Fibroblast of lung (primary cell): ENCODE measurements at regions not wholly inside any gene's neighbourhood (a gene's known extent, or its start where the extent isn't known, plus 50 kb on each side); places are given as distances from the start of the nearest gene placed in this dataset.

Source experiments
- DNase-seq, 2 donors: peaks; one replicate each; pipeline versions ENCODE4 v3.0.0 to v3.0.0-alpha.2; 2010; ENCODE audit warnings: low read depth in 2 of 2
- H2AFZ ChIP-seq: 2 replicates; pipeline ENCODE4 v1.5.1; 2012; ENCODE audit warnings: low read length, control low read depth, inconsistent platforms
- H3K27ac ChIP-seq: 2 replicates; pipeline ENCODE4 v1.5.1; 2011; ENCODE audit warnings: low read length, control low read depth; ENCODE audit not compliant: insufficient read depth
- H3K27me3 ChIP-seq: 2 replicates; pipeline ENCODE4 v1.5.1; 2011; ENCODE audit warnings: mild to moderate bottlenecking, low read length; ENCODE audit not compliant: control insufficient read depth, insufficient read depth
- H3K36me3 ChIP-seq: 2 replicates; pipeline ENCODE4 v1.5.1; 2011; ENCODE audit warnings: low read length; ENCODE audit not compliant: control insufficient read depth, insufficient read depth
- H3K4me1 ChIP-seq: 2 replicates; pipeline ENCODE4 v1.5.1; 2011; ENCODE audit warnings: low read length; ENCODE audit not compliant: control insufficient read depth, insufficient read depth; ENCODE audit errors: extremely low read depth
- H3K4me2 ChIP-seq: 2 replicates; pipeline ENCODE4 v1.5.1; 2011; ENCODE audit warnings: low read length, control low read depth; ENCODE audit not compliant: insufficient read depth; ENCODE audit errors: extremely low read depth
- H3K4me3 ChIP-seq, 4 experiments: fragments of 200-600 bp in 1 of 4; sonication (generic) in 1 of 4; replicated peaks in 1 of 4; 2 replicates each; pipeline ENCODE4 v1.5.1; 2011 to 2016; ENCODE audit warnings: low read length in 4 of 4, low read depth in 3 of 4, mild to moderate bottlenecking in 3 of 4, control low read depth in 2 of 4, inconsistent platforms in 1 of 4, mixed read lengths in 1 of 4; ENCODE audit not compliant: insufficient read depth in 1 of 4; ENCODE audit errors: control extremely low read depth in 1 of 4
- H3K79me2 ChIP-seq: 2 replicates; pipeline ENCODE4 v1.5.1; 2012; ENCODE audit warnings: mild to moderate bottlenecking, low read length, inconsistent platforms; ENCODE audit not compliant: control insufficient read depth, insufficient read depth
- H3K9ac ChIP-seq: 2 replicates; pipeline ENCODE4 v1.5.1; 2011; ENCODE audit warnings: mild to moderate bottlenecking, low read length, control low read depth; ENCODE audit not compliant: insufficient read depth
- H3K9me3 ChIP-seq: 2 replicates; pipeline ENCODE4 v1.5.1; 2012; ENCODE audit warnings: low read depth, low read length; ENCODE audit not compliant: control insufficient read depth, insufficient read depth
- H4K20me1 ChIP-seq: 2 replicates; pipeline ENCODE4 v1.5.1; 2011; ENCODE audit warnings: low read length; ENCODE audit not compliant: control insufficient read depth, insufficient read depth; ENCODE audit errors: extremely low read depth
- EZH2 ChIP-seq: IDR thresholded peaks from 2 replicates; pipeline ENCODE4 v1.5.1; 2012; ENCODE audit warnings: low read length, control low read depth, mild to moderate bottlenecking; ENCODE audit errors: missing control alignments
- TF ChIP-seq, protein P1 (sequence below), 2 donors: IDR thresholded peaks in 1 of 2; conservative IDR thresholded peaks in 1 of 2; 1 replicate in 1 of 2; 2 replicates in 1 of 2; pipeline ENCODE4 v1.5.1; 2011 to 2012; ENCODE audit warnings: low read length in 2 of 2, control low read depth in 1 of 2, inconsistent platforms in 1 of 2, low read depth in 1 of 2, mild to moderate bottlenecking in 1 of 2

DNA sequence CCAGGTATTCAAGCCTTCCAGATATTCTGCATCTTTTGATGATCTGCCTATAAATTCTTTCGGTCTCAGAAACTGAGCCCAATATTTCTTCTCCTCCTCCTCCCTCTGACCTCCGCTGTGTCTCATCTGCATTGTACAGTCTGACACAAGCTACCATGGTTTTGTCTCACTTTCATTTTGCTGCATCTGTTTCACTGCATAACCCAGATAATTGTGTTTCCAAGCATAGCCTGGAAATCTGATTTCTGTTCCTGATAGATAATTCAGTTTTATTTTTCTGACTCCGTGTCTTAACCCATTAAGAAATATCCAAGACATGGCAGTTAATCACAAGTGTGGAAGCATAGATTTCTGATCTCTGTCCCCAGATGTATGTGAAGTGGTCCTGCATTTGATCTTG is 374.2 kb upstream of the SEMA3A start:
- Histone ChIP-seq H3K4me2 (no peak overlapping the region), H3K36me3 (no peaks in the 10 kb centered on the region), H2AFZ (no peak overlapping the region)

DNA sequence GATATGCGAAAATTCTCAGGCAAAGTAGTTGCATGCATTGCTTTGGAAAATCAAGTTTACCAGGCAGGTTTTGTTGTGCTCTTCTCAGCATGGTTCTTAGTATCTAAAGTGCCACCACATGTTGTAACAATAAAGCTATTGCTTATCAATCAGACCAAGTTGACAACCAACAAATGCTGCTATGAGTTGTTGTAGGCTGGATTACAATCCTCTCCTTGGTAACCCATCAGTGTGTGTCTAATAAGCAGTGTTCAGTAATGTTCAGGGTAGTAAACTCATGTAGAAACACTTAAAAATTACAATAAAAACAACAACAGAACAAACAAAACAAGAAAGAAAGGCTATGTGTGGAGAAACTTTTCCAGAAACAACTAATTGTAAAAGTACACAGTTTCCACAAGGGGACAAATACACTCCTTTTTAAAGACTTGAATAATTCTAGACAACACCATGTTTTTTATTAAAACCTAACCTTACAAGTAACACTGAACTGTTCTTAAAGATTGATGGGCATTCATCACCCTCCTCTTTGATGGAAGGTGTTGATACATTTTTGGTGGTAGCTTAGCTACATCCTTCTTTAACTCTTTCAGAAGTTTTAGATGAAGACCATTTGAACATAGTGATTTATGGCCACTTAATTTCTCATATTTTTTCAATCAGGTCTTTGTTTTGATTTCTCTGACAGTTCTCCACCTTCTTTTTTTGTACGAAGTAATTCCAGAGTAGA is 370.9 kb upstream of the SEMA3A start:
- Histone ChIP-seq H3K27ac (no peak overlapping the region), H3K4me1 (no peaks in the 10 kb centered on the region), H3K27me3 (no peaks in the 10 kb centered on the region), H3K4me3 (no peak overlapping the region), H4K20me1 (no peaks in the 10 kb centered on the region), H3K9ac (no peak overlapping the region), H2AFZ (no peak overlapping the region), H3K9me3 (no peaks in the 10 kb centered on the region), H3K79me2 (no peaks in the 10 kb centered on the region), H3K4me2 (no peak overlapping the region), H3K36me3 (no peaks in the 10 kb centered on the region)
- TF ChIP-seq EZH2 = no peak
- TF ChIP-seq, protein P1, sequence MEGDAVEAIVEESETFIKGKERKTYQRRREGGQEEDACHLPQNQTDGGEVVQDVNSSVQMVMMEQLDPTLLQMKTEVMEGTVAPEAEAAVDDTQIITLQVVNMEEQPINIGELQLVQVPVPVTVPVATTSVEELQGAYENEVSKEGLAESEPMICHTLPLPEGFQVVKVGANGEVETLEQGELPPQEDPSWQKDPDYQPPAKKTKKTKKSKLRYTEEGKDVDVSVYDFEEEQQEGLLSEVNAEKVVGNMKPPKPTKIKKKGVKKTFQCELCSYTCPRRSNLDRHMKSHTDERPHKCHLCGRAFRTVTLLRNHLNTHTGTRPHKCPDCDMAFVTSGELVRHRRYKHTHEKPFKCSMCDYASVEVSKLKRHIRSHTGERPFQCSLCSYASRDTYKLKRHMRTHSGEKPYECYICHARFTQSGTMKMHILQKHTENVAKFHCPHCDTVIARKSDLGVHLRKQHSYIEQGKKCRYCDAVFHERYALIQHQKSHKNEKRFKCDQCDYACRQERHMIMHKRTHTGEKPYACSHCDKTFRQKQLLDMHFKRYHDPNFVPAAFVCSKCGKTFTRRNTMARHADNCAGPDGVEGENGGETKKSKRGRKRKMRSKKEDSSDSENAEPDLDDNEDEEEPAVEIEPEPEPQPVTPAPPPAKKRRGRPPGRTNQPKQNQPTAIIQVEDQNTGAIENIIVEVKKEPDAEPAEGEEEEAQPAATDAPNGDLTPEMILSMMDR (conservative IDR thresholded peaks at IDR 0.05 in 1 of 2, IDR thresholded peaks at IDR 0.05 in 1 of 2; ENCODE audit: low read depth in 1 of 2, low read length in 2 of 2) = no peak
- DNase-seq = no peak

More for the DNA sequence above, 374.2 kb upstream of the SEMA3A start:
- no peaks in the 10 kb centered on the region for H4K20me1 ChIP-seq
- no peak overlapping the region for H3K9ac ChIP-seq
- H3K4me1 ChIP-seq = no peaks in the 10 kb centered on the region
- H3K9me3 ChIP-seq = no peaks in the 10 kb centered on the region
- no peak for DNase-seq
- TF ChIP-seq, protein P1 (conservative IDR thresholded peaks at IDR 0.05 in 1 of 2, IDR thresholded peaks at IDR 0.05 in 1 of 2; ENCODE audit: low read depth in 1 of 2, low read length in 2 of 2) = no peak
- no peak for TF ChIP-seq EZH2
- no peak overlapping the region for H3K4me3 ChIP-seq
- H3K79me2 ChIP-seq = no peaks in the 10 kb centered on the region
- no peaks in the 10 kb centered on the region for H3K27me3 ChIP-seq
- H3K27ac ChIP-seq = no peak overlapping the region

- Histone ChIP-seq H3K79me2 (no peaks in the 10 kb centered on the region), H3K27me3 (no peaks in the 10 kb centered on the region), H3K36me3 (no peaks in the 10 kb centered on the region), H3K4me3 (no peak overlapping the region), H3K4me2 (no peak overlapping the region), H3K4me1 (peaks cover 2% of the 10 kb centered on the region), H2AFZ (no peak overlapping the region), H4K20me1 (no peaks in the 10 kb centered on the region), H3K9ac (no peak overlapping the region), H3K9me3 (no peaks in the 10 kb centered on the region), H3K27ac (no peak overlapping the region)
- TF ChIP-seq, protein P1 (conservative IDR thresholded peaks at IDR 0.05 in 1 of 2, IDR thresholded peaks at IDR 0.05 in 1 of 2; ENCODE audit: low read depth in 1 of 2, low read length in 2 of 2) = no peak
- TF ChIP-seq EZH2 = no peak
- no peak for DNase-seq
Measured at GRCh38 chr7:84553711-84554110, 359.1 kb upstream of the SEMA3A start.
